HEK293T (cell line): ENCODE measurements at regions not wholly inside any gene's neighbourhood (a gene's known extent, or its start where the extent isn't known, plus 50 kb on each side); places are given as distances from the start of the nearest gene placed in this dataset.

Experiments
- BHLHE40 ChIP-seq: fragments of 450-650 bp; IDR thresholded peaks from 2 replicates; pipeline ENCODE4 v1.6.1; 2016; ENCODE audit warnings: mild to moderate bottlenecking, moderate library complexity, borderline replicate concordance
- ELF4 ChIP-seq: fragments of 450-650 bp; IDR thresholded peaks from 2 replicates; pipeline ENCODE4 v1.6.1; 2017; ENCODE audit warnings: antibody characterized with exemption
- FOXA1 ChIP-seq: fragments of 450-650 bp; IDR thresholded peaks from 2 replicates; pipeline ENCODE4 v1.6.1; 2016; ENCODE audit warnings: mild to moderate bottlenecking
- FOXK2 ChIP-seq: fragments of 450-650 bp; IDR thresholded peaks from 2 replicates; pipeline ENCODE4 v1.6.1; 2016; ENCODE audit warnings: mild to moderate bottlenecking
- HDGF ChIP-seq: fragments of 450-650 bp; IDR thresholded peaks from 2 replicates; pipeline ENCODE4 v1.6.1; 2017; ENCODE audit warnings: antibody characterized with exemption, borderline replicate concordance
- L3MBTL2 ChIP-seq: fragments of 450-650 bp; conservative IDR thresholded peaks from 2 replicates; pipeline ENCODE4 v1.6.1; 2016; ENCODE audit warnings: mild to moderate bottlenecking
- LEF1 ChIP-seq: fragments of 450-650 bp; IDR thresholded peaks from 2 replicates; pipeline ENCODE4 v1.6.1; 2017; ENCODE audit warnings: mild to moderate bottlenecking, borderline replicate concordance
- NFRKB ChIP-seq: fragments of 450-650 bp; IDR thresholded peaks from 2 replicates; pipeline ENCODE4 v1.6.1; 2016; ENCODE audit warnings: mild to moderate bottlenecking, moderate library complexity
- SP1 ChIP-seq: fragments of 450-650 bp; IDR thresholded peaks from 2 replicates; pipeline ENCODE4 v1.6.1; 2017
- ZNF384 ChIP-seq: fragments of 450-650 bp; IDR thresholded peaks from 2 replicates; pipeline ENCODE4 v1.6.1; 2016

GRCh38 chrX:22627576-22627975 lies 354.9 kb downstream of the CBLL2 start:
- TF ChIP-seq BHLHE40 (no peak), NFRKB (no peak), ELF4 (no peak), L3MBTL2 (no peak), FOXK2 (no peak), SP1 (no peak), HDGF (no peak), LEF1 (no peak), ZNF384 (no peak), FOXA1 (no peak)
